Lower lobe of right lung (tissue), 2 donors: ENCODE measurements at regions not wholly inside any gene's neighbourhood (a gene's known extent, or its start where the extent isn't known, plus 50 kb on each side); places are given as distances from the start of the nearest gene placed in this dataset.
"Not testable (repeated sequence)": the region's sequence is repeated elsewhere in the genome, so short reads cannot be mapped to it uniquely, and the experiment has no call there.

Experiments
- ATAC-seq, 2 donors: fragments of 200-7000 bp; cut with Tn5 transposase; one replicate each; pipeline ENCODE4 v1.9.1; 2020 to 2022; ENCODE audit warnings: mild to moderate bottlenecking in 2 of 2, moderate library complexity in 2 of 2
- DNase-seq: peaks from one replicate; pipeline ENCODE4 v3.0.0-alpha.2; 2020
- H3K27ac ChIP-seq: fragments of 200-600 bp; one replicate; pipeline ENCODE4 v1.8.0; 2022
- H3K27me3 ChIP-seq: fragments of 200-600 bp; one replicate; pipeline ENCODE4 v1.8.0; 2022; ENCODE audit warnings: low read depth
- H3K36me3 ChIP-seq: fragments of 200-600 bp; one replicate; pipeline ENCODE4 v1.8.0; 2022; ENCODE audit warnings: mild to moderate bottlenecking
- H3K4me1 ChIP-seq: fragments of 200-600 bp; one replicate; pipeline ENCODE4 v1.8.0; 2022
- H3K4me3 ChIP-seq: fragments of 200-600 bp; one replicate; pipeline ENCODE4 v1.8.0; 2022; ENCODE audit warnings: mild to moderate bottlenecking
- H3K9me3 ChIP-seq: fragments of 200-600 bp; one replicate; pipeline ENCODE4 v1.8.0; 2022
- CTCF ChIP-seq: fragments of 200-600 bp; IDR thresholded peaks from one replicate; pipeline ENCODE4 v1.8.0; 2022; ENCODE audit warnings: antibody characterized with exemption, mild to moderate bottlenecking
- intact Hi-C: fragments of 100-400 bp; cut with DNase I; formaldehyde crosslinking; loops from one replicate; pipeline ENCODE4 v1.11.0; 2022
- donor health status: DM: no; HTN: yes; CAD: no; lungs with severe emphysema.

DNA sequence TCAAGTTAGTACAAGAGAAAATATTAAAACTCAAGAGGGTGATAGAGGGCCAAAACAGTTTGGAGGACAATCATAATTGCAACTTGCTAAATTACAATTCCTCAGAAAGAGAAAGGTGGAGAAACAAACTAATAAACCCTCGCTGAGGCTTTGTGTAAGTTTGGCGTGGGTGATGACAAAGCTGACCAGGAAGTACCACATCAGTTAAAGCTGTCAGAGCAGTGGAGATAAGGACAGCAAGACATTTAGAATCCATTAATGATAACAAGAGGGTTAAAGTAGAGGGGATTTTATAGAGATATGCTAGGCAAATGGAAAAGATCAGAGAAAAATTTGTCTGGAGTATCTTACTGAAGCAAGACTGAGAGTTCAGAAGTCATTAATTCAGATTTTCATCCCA lies 334.4 kb downstream of the TFAP2B start:
- no peak for TF ChIP-seq CTCF
- H3K27ac ChIP-seq: no peak overlapping the region
- H3K36me3 ChIP-seq: no peaks in the 10 kb centered on the region
- H3K4me1 ChIP-seq: no peaks in the 10 kb centered on the region
- no peaks in the 10 kb centered on the region for H3K27me3 ChIP-seq
- H3K9me3 ChIP-seq: no peaks in the 10 kb centered on the region
- DNase-seq (no peak), ATAC-seq (no peak)
- no peak overlapping the region for H3K4me3 ChIP-seq
- intact Hi-C loops: no loop called here

GRCh38 chr6:51154925-51155324 lies 336.3 kb downstream of the TFAP2B start:
- H3K27ac ChIP-seq, H3K9me3 ChIP-seq, H3K27me3 ChIP-seq, DNase-seq, intact Hi-C loops, H3K4me1 ChIP-seq, ATAC-seq, H3K4me3 ChIP-seq, H3K36me3 ChIP-seq: not testable (repeated sequence)

GRCh38 chr6:51159260-51159659 lies 340.6 kb downstream of the TFAP2B start:
- intact Hi-C loops, ATAC-seq: not testable (repeated sequence)

GRCh38 chr6:51161752-51162151 lies 343.1 kb downstream of the TFAP2B start:
- no peak for TF ChIP-seq CTCF
- intact Hi-C loops: no loop called here
- DNase-seq (no peak), ATAC-seq (no peak)
- H3K9me3 ChIP-seq: no peaks in the 10 kb centered on the region
- H3K27me3 ChIP-seq: no peaks in the 10 kb centered on the region
- no peak overlapping the region for H3K27ac ChIP-seq
- H3K36me3 ChIP-seq: no peaks in the 10 kb centered on the region
- no peak overlapping the region for H3K4me3 ChIP-seq
- H3K4me1 ChIP-seq: no peaks in the 10 kb centered on the region

More at GRCh38 chr6:51159260-51159659, 340.6 kb downstream of the TFAP2B start:
- H3K4me1 ChIP-seq, H3K27ac ChIP-seq, H3K36me3 ChIP-seq, H3K9me3 ChIP-seq, DNase-seq, H3K4me3 ChIP-seq, H3K27me3 ChIP-seq: not testable (repeated sequence)

DNA sequence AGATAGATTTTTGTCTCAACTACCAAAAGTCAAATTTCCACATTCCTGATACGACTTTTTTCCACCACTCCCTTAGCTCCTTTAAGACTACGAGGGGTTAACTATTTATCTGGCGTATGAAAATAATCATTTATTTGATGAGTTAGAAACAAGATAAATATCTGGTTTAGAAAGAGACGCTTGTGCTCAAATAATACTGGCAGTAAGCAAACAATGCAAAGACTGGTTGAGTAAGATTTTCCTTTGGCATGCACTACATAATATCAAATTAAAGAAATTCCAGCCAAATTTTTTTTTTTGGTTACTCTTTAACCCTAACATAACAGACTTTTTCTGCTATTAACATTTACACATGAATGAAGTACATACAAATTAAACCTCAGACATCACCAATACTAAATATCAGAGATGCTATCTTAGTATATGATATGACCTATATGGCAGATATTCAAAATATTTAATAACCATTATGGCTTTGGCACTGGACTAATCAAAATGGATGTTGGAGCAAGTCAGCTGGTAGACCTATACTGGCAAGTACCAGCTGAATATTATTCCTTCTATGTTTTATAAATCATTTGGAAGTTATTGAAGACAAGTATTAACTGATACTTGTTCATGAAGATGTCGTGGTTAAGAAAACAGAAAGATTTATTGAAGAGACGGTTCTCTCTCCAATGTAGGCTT lies 345.3 kb downstream of the TFAP2B start:
- no peak for DNase-seq
- no peak overlapping the region for H3K27ac ChIP-seq
- intact Hi-C loops: no loop called here

GRCh38 chr6:51166914-51167313 lies 348.2 kb downstream of the TFAP2B start:
- ATAC-seq (no peak), DNase-seq (no peak)
- no peaks in the 10 kb centered on the region for H3K36me3 ChIP-seq
- TF ChIP-seq CTCF: no peak
- no peak overlapping the region for H3K4me3 ChIP-seq
- no peaks in the 10 kb centered on the region for H3K4me1 ChIP-seq
- H3K27ac ChIP-seq: no peak overlapping the region
- no peaks in the 10 kb centered on the region for H3K27me3 ChIP-seq
- intact Hi-C loops: no loop called here
- no peaks in the 10 kb centered on the region for H3K9me3 ChIP-seq

More for the DNA sequence above, 345.3 kb downstream of the TFAP2B start:
- Histone ChIP-seq H3K27me3 (no peaks in the 10 kb centered on the region), H3K36me3 (no peaks in the 10 kb centered on the region), H3K4me3 (no peak overlapping the region), H3K4me1 (no peaks in the 10 kb centered on the region), H3K9me3 (no peaks in the 10 kb centered on the region)
- TF ChIP-seq CTCF: no peak
- no peak for ATAC-seq
